RPMI8226 (cell line): ENCODE measurements at regions not wholly inside any gene's neighbourhood (a gene's known extent, or its start where the extent isn't known, plus 50 kb on each side); places are given as distances from the start of the nearest gene placed in this dataset.

Experiments used
- DNase-seq: peaks from one replicate; pipeline ENCODE4 v3.0.0-alpha.2; 2015

DNA sequence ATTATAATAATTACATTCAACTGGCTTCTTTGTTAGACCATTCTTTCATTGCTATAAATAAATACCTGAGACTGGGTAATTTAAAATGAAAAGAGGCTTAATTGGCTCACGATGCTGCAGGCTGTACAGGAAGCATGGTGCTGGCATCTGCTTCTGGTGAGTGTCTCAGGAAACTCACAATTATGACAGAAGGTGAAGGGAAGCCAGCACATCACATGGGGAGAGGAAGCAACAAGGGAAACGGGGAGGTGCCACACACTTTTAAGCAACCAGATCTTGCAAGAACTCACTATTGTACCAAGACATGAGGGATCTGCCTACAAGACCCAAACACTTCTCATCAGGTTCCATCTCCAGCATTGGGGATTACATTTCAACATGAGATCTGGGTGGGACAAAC lies 413.1 kb upstream of the ARRDC4 start:
- no peak for DNase-seq

DNA sequence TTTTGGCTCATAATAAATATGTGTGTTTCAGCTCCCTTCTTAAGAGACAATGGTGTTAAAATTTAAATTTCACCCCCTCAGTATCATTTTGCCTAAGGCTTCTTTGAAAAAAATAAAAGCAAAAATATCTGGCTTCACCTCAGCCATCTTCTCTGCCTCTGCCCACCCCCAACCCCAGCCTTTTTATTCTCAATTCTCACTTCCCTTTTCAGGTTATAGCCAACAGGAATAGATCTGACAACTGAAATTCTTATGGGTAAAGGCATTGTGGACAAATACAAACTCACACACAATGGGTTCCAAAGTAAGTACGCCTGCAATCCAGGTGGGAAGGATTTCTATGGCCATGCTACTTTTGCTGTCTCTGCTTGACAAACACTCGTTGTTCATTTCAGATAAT lies 399.0 kb upstream of the ARRDC4 start:
- DNase-seq: peak; percentile 66

DNA sequence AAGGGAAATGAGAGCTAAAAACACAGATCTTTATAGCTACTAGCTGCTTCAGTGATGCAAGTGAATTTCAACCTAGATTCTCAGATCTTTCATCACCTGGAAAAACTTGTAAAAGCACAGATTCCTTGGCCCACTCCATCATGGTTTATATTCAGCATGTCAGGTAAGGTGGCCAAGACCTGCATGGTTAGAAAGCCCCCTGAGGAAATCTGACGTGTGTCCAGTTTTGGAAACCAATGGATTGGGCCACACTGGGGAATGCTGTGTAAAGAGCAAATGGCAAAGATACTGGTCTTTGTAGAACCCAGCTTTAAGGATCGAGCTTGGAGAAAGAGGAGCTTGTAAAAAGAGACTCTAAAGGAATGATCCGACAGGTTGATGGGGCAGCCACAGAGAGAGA lies 397.0 kb upstream of the ARRDC4 start:
- no peak for DNase-seq

DNA sequence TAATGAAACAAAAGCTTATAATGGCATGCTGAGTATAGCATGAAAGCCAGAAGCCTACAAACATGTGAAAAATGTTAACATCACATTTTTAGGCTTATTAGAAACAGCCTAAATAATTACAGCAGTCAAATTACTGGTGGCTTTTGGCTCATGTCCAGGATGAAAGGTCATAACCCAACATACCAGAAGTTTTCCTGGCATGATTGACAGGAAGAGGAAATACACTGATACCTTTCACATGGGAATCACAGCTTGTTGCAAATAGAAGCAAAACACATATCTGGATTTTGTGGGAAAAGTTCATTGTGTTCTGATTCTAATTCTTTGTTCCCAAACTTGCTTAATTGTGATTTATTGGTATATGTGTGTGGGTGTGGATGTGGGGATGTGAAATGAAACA lies 393.5 kb upstream of the ARRDC4 start:
- DNase-seq: peak; percentile 49

DNA sequence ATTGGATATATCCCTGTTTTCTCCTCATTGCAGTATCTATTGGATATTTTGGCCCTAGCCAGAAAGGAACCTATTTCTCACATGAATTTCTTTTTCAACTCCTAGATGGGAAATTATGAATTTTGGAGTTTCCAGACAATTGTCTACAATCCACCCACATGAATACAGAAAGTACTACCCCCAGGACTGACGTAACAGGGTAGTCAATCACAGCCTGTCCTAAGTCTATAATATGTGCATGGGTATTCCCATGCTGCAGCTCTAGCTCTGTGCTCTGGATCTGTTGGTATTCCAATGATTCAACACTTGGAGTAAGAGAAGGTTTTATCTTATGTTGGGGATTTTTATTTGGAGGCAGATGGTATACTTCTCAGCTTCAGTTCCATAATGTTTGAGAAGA lies 393.1 kb upstream of the ARRDC4 start:
- DNase-seq: no peak

DNA sequence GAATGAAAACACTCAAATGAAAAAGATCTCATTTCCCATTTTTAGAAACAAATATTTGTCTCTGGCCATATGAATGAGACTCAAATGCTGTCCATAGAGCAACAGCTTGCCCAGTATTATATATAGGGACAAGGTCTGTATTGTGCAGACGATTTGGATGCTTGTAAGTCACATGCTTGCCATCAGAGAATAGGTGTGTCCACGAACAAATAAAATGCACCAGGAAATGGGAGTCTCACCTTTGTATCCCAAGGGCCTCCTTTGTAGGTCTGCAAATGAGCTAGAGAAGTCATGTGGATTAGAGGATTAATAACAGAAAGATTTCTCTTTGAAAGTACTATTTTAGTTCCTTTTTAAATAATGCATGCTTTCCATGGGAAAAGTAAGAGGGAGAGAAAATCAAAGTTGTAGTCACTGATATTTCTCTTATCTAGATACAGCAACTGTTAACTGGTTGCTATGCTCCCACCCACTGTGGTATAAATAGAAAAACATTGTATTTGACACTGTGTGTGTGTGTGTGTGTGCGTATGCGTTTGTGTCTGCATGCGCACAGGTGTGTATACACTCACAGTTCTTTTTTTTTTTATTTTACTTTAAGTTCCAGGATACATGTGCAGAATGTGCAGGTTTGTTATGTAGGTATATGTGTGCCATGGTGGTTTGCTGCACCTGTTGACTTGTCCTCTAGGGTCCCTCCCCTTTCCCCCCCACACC lies 383.4 kb upstream of the ARRDC4 start:
- no peak for DNase-seq

DNA sequence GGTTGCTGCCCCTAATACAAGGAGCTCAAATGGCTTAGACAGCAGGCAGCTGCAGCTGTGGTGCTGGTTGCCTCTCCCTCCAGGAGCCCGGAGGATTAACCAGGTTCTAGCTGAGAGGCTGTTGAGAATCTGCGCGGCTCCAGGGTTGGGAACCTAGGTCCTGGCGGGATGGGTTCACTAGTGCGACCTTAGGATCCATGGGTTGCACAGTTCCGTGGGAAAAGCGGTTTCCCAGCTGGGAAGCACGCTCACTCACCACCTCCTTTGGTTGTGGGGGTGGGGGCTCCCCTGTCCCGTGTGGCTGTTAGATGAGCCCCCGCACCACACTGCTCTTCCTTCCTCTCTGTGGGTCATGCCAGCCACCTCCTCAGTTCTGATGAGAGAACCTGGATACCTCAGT lies 375.1 kb upstream of the ARRDC4 start:
- DNase-seq: no peak

DNA sequence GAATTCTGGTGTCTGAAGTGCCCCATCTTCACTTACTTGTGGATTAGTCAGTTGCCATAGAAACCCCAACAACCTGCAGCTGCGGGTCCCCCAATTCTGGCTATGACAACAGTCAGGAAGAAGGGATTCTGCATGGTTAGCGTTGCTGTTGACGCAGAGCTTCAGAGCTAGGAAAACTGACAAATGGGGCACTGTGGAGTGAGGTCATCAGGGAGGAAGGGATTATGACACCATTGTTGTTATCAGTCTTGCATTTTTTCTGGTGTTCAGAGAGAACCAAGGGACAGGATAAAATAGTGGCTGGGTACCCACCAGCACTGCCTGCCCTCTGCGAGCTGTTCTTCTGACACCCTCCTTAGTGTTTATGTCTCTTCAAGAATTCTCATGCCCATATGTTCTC lies 367.7 kb upstream of the ARRDC4 start:
- DNase-seq: no peak

DNA sequence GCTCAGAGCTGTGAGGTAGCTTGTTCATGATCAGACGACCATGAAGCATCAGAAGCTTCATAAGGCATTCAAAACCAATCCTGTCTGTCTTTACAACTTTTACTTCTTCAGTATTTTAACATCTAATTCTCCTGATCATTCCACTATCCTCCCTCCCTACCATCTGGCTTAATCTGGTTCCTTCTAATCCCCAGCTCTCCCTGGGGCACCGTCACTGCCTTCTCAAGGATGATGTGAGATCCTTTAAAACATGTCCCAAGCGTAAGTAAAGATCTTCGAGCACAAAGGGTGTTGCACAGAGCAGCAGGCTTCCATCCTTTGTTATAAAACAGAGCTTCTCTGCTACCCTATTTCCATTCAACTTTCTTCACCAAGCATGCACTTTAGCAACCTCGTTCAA lies 362.7 kb upstream of the ARRDC4 start:
- DNase-seq: no peak

DNA sequence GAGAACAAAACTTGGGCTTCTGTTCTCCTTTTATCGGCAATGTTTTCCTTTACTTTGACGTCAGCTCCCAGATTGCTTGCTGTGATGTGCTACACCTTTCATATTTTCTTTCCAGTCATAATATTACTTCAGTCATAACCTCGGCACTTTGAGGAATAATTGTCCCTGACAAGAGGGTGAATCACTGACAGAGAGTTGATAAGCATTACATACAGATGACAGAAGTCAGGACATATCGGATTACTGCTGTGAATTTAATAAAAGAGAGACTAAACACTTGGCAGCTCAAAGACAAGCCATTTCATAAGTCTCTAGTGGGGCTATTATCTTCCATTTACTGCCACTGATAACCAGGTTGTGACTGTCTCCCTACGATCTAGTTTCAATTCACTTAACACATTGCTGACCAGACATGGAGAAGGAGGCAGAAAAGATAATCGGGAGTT lies 362.1 kb upstream of the ARRDC4 start:
- no peak for DNase-seq

DNA sequence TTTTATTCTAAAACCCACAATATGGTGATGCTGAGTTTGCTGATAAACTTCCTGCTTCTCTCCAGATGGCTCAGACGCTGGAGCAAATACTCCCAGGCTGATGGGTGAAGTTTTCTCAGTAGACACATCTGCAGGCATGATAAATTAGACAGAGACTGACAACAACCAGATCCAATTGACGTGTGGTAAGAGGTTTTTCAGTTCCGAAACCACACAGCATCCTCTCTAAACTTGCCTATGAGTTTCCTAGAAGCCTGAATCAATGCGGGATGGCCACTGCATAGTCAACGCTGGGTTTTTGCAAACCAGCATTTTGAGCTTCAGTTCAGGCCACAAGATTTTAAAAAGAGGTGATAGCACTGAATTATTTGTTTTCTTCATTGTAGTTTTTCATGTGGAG lies 360.3 kb upstream of the ARRDC4 start:
- DNase-seq: peak; percentile 10

DNA sequence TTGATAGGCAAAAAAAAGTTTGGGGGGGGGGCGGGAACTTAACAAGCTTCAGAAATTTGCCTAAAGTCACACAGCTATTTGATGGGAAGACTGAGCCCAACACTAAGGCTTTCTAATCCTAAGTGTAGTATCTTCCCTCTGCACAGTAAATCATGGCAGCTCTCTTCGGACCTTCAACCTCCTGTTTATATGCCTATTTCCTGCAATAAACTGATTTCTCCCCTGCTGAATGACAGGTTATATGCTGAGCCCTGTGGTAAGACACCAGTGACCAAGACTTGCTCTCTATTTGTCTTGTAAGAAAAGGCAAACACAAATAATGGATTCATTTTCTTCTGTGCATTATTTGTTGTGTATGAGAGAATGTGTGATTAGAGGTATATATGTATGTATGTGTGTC lies 355.8 kb upstream of the ARRDC4 start:
- DNase-seq: no peak

DNA sequence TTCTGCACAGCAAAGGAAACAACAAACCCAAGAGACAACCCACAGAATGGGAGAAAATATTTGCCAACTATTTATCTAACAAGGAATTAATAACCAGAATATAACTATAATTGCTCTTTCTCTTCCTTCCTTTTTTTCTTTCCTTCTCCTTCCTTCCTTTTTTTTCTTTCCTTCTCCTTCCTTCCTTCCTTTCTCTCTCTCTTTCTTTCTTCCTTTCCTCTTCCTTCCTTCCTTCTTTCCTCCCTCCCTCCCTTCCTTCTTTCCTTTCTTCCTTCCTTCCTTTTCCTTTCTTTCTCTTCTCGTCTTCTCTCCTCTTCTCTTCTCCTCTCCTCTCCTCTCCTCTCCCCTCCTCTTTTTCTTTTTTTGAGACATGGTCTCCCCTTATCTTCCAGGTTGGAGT lies 345.4 kb upstream of the ARRDC4 start:
- DNase-seq: no peak

DNA sequence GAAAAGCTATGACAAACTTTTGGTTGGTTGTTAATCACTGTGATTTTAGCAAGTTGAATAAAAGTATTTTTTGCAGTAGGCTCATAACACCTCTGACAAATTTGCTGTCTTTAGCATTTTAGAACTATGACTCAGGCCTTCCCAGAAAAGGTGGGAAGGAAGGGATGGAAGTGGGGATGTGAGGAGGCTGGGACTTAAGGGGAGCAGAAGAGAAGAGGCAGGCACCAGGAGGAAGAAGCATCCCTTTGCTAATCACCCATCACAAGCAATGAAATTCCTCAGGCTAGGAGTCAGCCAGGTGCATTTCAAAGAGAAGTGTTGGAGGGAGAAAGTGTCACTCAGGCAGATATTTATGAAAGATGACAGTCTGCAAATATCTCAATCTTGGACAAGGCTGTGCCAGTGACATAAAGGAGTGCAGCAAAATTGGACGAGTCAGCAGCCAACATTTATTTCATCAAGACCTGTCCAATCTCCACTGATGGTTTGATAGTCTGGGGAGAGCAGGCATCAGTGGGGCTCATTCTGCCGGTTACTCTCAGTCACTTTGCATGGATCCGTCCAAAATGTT lies 337.3 kb upstream of the ARRDC4 start:
- no peak for DNase-seq

DNA sequence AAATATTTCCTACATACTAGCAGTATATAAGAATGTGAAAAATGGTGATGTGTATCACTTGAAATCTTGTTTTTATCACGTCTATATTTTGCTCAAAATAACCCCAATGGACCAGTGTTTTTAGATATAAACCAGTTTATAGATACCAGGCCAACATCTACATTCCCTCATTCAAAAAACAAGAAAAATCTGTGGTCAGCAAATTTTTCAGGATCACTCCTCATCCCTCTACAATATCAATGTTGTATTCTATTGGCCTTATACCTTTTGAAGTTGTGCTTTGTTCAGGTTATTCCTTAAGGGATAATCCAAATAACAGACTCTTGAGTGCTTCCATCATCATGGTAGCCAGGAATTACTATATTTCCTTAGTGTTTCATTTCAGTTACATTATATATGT lies 332.9 kb upstream of the ARRDC4 start:
- DNase-seq: no peak

DNA sequence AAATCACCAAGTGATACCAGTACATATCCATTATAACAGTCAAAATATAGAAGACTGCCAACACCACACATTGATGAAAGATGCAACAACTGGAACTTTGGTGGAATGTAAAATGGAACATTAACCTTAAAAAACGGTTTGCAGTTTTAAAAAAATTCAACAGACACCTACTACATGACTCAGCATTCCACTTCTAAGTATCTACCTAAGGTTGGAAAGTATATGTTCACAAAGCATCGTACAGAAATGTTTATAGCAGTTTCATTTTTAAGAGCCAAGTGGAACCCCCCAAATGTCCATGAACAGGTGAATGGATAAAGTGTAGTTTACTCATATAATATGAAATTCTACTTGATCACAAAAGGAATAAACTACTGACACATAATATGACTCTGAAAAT lies 314.7 kb upstream of the ARRDC4 start:
- no peak for DNase-seq

DNA sequence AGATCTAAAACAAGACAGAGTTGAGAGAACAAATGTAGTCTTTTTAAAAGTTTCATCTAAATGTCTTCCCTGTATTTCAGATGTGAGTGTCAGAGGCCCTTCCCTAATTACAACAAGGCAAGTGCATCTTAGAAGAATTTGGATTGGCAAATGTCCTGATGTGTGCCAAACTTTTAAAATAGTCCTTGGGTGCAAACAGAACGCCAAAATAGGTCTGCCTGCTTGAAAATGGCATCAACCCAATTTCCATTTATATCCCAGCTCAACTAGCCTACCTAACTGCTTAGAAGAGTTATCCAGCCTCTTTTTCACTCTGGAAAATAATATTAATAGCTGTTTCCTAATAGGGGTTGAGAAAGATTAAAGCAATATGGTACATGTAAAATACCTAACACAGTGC lies 311.8 kb upstream of the ARRDC4 start:
- no peak for DNase-seq

DNA sequence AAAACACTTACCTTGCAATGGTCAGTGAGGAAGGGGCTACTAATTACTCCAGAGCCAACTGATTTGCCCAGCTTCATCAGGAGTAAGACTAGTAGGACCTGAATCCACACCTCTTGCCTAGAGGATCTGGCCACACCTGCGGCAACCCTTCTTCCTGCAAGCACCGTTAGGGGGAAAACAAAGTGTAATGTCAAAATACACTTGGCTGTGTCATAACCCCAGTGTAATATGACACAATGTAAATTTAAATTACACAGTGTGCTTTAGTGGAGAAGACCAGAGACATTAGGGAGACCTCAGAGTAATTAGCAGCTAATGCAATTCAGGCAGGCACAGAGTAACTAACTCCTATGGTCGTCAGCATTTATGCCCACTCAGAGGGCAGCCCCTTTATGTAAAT lies 308.5 kb upstream of the ARRDC4 start:
- DNase-seq: peak; percentile 58

DNA sequence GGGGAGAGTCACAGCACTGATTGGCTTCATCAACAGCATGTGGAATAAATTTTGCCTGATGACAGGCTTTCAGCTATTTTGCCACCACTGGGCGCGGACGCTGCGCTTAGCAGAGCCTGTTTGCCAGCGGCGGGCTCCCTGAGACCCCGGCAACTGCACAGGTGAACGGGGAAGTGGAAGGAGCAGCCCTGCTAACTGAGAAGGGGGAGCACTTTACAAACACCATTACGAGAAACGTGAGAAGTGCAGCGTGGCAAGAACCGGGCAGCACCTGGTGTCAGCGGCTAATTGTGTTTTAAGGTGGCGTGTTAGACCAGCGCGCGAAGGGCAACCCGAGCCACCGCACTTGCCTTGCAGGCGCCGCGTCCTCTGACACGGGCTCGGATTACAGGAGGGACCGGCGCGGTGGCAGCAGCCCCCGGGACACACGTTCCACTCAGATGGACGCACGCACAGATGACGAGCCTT lies 307.8 kb upstream of the ARRDC4 start:
- DNase-seq: peak; percentile 59

DNA sequence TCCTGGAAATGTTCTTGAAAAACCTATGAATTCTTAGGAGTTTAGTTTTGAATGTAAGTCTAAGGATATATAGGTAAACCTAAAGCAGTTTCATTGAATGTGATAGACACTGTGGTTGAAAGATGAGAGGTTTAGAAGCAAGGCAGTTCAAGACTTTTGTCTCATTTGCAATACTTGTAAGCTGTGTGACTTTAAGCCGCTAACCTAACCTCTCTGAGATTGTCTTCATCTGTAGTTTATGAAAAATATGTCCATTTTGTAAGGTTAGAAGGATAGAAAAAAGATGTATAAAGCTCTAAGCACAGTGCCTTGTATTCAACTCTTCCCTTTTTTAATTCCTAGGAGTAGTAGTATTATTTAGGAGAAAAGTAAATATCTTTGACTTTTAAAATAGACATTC lies 306.6 kb upstream of the ARRDC4 start:
- peak; percentile 35 for DNase-seq

DNA sequence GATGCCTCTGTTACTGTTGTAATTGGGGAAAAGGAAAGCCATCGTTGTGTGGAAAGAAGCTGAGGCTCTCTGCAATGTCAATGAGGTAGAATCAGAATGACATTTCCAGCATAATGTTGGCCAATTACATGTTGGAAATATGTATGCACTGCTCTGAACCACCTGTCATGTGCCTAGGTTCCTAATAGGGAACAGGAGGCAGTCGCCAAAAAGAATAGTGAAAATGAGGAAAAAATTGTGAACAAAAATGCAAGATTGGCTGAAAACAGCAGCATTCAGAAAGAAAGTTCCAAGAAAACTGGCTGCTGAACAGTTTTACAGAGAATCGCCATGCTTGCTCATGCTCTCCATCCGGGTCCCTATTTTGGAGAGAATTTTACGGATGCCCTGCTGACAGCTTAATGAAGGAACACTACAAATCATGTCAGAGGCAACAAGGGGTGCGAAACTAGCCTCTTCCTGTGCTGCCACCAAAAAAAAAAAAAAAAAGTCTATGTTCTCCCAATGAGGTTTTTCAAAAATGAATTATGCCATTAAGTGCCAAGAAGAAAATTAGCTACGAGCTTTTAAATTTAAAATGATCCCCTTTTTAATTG lies 305.9 kb upstream of the ARRDC4 start:
- DNase-seq: peak; percentile 57

DNA sequence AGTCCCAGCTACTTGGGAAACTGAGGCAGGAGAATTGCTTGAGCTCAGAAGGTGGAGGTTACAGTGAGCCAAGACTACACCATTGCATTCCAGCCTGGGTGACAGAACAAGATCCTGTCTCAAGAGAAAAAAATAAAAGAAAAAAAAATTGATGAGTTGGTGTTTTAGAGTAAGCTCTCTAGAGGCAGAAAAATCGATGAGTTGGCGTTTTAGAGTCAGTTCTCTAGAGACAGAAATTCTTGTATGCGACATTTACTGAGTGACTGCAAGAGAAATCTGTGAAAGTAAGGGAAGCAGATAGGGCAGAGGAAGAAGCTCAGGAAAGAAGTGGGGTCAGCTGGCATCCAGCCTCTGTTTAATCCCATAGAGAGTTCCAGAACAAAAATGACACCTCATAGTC lies 298.7 kb upstream of the ARRDC4 start:
- DNase-seq: peak; percentile 74

DNA sequence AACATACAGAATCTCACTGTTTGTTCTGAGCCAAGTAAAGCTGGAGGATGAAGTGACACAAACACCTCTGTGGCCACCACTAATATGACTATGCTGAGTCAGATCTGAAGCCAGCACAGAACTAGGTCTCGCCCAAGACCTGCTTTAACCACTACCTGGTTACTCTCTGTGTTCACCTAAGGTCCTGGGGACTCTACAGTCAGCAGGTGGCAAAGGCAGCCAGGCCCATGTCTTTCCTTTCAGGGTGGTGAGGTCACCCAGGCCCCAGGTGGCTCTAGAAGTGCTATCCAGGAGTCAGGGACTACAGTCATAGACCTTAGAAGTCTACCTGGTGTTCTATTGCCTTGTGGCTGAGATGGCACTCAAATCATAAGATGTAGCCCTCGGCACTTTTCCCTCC lies 287.9 kb upstream of the ARRDC4 start:
- DNase-seq: peak; percentile 59

DNA sequence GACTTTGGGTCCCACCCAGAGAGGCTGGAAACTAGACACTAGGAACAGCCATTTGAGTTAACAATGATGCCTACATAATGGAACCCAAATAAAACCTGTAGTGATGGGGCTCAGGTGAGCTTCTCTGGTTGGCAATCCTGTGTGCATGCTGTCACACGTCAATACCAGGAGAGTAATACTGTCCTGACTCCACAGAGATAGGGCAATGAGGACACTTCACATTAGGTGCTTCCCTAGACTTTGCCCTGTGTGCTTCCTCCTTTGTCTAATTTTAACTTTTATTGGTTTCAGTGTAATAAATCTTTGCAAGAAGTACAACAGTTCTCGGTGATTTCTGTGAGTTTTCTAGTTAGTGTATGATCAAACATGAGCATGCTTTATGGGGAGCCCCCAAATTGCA lies 281.8 kb upstream of the ARRDC4 start:
- DNase-seq: no peak
